Stimulated activated CD4-positive, alpha-beta T cell treated with anti-CD3 and anti-CD28 coated beads, Interleukin-12 subunit alpha, Interleukin-12 subunit beta, amount 100 ng/mL, for 48 hours (primary cell): ENCODE measurements at regions not wholly inside any gene's neighbourhood (a gene's known extent, or its start where the extent isn't known, plus 50 kb on each side); places are given as distances from the start of the nearest gene placed in this dataset.
"Not testable (repeated sequence)": the region's sequence is repeated elsewhere in the genome, so short reads cannot be mapped to it uniquely, and the experiment has no call there.

Experiments
- DNase-seq, 3 donors: peaks; one replicate each; pipeline ENCODE4 v3.0.0-alpha.2; 2020; ENCODE audit warnings: low read depth in 2 of 3, low spot score in 1 of 3

DNA sequence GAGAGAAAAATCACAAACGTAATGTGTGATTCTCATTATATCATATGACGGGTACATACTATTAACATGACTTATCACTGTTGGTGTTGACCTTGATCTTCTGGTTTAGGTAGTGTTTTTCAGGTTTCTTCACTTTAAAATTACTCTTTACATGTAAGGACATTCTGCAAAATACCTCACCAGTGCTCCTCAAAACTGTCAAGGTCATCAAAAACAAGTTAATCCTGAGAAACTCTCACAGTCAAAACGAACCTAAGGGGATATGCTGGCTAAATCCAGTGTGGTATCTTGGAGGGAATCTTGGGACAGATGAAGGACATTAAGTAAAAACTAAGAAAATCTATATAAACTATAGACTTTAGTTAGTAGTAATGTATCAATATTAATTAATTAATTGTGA is 499.8 kb downstream of the IRS1 start:
- no peak for DNase-seq

DNA sequence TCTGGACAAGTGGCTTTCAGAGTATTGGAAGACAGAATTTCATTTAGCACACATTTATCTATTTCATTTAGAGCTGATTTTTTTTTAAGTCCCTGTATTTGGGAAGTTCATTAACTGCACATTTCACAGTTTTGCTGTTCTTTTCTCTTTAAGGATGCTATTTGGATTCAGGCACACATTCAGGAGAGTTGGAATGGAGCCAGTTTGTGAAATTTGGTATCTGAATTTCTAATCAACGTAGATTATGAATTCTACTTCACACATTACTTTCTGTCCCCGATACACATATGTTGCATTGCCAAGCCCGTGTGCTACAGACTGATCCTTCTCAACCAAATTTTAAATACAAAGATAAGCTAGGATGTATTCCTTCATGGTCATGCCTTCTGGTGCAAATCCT is 503.9 kb downstream of the IRS1 start:
- DNase-seq, result no peak

DNA sequence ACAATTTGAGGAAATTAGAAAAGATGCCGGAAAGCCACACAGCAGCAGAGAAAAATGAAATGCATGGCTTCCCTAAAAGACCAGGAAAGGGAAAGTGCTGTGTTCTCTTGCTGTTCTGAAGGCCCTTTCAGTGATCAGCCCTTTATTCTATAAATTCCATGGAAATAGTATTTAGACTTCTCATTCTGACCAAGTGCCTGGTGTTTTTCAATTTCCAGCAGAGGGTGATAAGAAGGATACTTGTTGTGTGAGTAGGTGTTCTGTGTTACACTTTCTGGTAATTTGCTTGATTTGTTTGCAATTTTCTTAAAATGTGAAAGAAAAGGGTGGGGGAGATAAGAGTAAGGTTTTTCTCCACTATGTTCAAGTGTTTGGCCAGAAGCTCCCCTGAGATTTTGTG is 504.5 kb downstream of the IRS1 start:
- DNase-seq, result no peak

DNA sequence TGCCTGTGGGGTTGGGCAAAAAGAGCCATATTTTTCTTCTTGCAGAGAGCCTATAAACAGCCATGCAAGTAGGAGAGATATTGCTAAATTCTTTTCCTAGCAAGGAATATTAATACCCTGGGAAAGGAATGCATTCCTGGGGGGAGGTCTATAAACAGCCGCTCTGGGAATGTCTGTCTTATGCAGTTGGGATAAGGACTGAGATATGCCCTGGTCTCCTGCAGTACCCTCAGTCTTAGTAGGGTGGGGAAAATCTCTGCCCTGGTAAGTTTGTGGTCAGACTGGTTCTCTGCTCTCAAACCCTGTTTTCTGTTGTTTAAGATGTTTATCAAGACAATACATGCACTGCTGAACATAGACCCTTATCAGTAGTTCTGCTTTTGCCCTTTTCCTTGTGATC is 508.3 kb downstream of the IRS1 start:
- DNase-seq, result not testable (repeated sequence)

DNA sequence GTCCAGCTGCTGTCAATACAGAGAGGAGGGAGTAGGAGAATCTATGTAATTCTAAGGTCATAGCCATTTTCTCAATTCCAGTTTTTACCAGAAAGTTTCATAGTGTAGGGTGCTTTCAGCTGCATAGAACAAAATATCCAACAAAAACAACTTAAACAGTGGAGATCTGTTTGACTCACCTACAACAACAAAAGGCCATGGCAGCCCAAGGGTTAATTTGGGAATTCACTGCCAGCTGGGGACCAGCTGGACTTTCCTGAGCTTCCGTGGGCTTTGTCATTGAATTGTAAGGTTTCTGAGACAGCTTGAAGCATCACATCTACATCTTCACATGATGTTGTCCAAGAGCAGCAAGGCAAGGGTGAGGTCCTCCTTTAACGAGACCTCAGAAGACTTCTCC is 512.7 kb downstream of the IRS1 start:
- no peak for DNase-seq

DNA sequence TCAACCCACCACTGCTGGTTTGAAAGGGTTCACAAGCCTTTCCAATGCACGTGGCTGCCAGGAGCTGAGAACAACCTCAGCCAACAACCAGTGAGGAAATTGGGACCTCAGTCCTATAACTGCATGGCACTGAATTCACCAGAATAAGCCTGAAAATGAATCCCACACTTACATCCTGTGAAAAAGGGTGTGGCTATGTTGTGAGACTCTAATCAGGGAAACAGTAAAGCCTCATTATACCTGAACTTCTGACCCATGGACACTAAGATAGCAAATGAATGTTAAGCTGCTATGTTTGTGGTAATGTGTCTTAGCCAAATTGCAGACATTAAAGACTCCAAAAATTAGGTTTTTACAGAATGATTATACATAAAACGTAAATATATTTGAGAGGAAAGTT is 515.8 kb downstream of the IRS1 start:
- DNase-seq, result no peak

DNA sequence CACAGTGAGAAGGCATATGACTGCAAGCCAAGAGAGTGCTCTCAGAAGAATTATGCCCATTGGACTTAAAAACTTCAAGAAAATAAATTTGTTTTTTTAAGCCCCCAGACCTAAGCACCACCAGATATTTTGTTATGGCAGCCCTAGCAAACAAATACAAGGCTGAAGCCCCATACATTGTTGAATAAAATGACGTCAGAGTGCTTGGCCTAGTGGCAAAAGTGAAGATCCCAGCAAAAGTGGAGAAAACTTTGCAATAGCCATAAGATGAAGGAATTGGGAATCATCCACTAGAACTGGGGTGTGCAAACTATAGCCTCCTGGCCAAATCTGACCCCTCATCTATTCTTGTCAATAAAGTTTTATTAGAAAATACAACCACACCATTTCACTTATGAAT is 517.5 kb downstream of the IRS1 start:
- DNase-seq, result no peak

DNA sequence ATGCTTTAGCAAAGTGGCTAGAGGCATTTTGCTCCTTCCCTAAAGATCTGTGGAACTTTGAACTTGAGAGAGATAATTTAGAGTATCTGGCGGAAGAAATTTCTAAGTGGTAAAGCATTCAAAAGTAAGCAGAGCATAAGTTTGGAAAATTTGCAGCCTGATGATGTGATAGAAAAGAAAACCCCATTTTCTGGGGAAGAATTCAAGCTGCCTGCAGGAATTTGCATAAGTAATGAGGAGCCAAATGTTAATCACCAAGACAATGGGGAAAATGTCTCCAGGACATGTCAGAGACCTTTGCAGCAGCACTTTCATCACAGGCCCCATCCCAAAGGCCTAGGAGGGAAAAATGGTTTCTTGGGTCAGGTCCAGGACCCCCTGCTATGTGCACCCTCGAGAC is 519.5 kb downstream of the IRS1 start:
- not testable (repeated sequence) for DNase-seq

DNA sequence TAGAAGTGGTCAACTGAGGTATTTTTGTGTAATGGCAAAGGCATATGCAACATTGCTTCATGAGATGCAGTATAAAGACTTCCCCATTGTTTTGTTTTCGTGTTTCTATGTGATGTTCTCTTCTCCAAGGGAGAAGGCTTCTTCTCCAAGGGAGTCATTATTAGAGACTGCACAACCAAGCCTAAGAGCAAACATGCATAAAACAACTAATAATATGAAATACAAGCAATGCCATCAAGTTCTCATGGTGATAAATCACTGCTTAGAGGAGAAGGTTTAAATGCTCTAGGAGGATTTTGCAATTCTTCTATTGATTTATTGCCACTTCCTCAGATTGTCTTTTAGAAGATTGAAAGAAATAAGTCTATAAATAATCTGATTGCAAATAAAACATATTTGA is 524.4 kb downstream of the IRS1 start:
- DNase-seq, result no peak

DNA sequence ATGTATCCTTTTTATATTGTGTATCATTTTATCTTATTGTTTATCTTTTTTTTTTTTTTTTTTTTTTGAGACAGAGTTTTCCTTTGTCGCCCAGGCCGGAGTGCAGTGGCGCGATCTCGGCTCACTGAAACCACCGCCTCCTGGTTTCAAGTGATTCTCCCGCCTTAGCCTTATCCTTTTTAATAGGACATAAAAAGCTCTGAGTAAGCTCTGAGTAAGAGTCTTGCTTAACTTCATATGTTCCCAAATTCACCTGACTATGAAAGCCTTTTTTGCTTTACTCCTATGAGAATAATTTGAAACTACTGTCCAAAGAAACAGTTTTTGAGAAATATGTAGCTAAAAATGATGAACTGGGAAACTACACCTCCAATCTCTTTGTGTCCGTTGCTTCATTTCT is 525.5 kb downstream of the IRS1 start:
- DNase-seq, result no peak

DNA sequence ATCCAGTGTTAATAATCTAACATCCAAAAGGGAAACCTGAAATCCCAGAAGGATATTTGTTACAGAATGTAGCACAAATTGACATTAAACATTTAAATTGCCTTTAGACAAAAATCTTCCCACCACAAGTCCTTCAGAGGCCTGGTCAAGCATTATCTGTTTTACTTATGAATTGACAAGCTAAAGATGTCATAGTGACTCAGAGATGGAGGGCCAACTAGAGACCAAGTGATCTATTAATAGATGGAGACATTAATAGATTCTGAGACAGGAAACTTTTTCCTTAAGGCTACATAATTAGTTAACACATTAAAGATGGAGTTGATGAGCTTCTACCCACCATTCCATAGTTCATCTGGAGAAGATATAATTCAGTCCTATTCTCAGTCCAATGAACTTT is 526.2 kb downstream of the IRS1 start:
- DNase-seq, result no peak

DNA sequence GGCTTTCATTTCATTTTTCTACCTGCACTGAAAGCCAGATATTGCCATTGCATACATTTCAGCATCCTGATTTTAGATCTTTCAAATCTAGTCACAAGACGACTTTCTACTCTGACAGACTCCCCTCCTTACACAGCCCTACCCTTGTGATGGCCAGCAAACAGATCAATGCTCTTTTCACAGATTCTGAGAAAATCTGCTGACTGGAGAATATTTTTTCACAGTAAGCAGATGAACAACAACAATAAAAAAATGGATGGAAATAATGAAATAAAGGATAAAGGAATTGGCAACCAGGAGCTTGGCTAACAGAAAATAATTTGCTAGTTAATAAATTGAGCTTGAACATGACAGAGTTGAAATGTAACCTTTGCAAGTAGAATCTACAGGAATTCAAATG is 527.2 kb downstream of the IRS1 start:
- DNase-seq, result no peak

DNA sequence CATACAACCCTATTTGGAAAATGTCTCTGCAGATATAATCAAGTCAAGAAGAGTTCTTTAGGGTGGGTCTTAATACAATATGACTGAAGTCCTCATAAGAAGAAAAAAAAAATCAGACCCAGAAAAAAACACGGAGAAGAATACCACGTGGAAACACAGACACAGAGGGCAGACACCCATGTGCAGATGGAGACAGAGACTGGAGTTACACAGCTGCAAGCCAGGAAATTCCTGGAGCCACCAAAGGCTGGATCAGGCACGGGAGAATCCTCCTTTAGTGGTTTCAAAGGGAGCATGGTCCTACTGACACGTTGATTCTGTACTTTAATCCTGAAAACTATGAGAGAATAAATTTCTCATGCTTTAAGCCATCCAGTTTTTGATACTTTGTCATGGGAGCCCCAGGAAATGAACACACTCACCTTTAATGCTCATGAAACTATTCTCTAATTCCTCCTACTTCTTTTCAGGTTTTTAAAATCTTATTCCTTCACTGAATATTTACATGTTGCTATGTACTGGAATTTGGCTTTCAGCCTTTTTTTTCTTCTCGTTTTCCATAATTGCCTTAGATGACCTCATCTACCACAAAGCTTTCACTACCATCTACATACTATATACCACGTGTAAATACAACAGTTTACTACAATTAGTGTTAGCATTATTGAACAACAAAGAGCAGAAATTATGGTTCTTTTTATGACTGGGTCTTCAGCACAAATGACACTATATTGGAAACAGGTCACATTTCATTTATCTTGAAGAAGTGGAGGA is 529.1 kb downstream of the IRS1 start:
- no peak for DNase-seq

DNA sequence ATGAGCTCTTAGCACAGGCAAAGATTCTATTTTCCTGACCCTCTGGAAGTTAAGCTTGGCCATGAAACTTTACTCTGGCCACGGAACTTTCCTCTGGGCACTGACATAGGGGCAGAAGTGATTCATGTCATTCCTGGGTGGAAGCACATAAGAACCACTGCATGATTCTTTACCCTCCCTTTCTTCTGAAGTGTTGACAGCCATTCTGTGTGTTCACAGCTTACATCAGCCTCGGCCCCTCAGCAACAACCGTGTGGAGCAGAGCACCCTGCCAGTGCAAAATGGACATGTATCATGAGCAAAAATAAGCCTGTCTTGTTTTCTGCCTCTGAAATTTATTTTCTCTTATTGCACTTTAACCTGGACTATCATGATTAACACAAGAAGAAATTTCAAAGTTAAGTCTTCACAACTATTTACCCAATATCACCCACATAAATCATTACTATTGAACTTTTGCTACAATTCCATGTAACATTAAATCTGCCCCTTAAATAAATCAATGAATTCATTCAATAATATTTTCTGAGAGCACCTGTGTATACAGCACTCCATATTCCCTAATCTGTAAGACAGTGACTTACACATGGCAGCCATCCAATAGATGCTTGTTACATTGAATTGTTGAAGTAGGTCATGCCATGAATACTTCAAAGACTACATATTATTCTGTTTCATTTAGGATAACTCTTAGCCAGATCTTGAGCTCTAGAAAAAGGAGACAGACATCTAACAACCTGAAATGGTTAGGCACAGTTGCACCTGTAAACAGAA is 531.9 kb downstream of the IRS1 start:
- no peak for DNase-seq

DNA sequence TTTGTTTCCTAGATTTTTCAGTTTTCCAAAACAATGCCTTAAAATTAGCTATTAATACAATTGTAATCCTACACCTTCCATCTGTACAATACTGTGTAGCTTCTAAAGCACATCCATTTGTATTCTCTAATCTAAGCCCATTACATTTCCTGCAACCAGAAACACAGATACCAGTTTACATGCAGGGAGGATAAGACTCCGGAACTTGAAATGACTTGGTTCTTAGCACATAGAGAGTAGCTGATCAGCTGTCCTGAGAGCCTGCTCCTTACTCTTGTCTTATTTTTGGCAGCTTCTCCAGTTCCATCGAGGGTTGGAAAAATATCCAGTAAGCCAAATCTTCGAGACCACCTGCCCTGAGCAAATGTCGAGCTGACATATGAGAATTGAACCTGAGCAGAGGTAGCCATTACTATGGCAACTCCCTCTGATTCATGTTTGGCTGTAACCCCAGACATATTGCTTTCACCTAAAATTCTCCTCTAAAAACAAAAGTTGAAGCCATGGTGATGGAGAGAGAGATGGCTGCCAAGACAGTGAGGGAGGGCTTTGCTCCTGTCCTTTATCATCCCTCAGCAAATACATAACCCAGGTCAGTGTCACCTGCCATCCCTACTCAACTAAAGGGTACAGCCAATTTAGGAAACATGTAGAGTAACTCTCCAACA is 542.8 kb downstream of the IRS1 start:
- no peak for DNase-seq

DNA sequence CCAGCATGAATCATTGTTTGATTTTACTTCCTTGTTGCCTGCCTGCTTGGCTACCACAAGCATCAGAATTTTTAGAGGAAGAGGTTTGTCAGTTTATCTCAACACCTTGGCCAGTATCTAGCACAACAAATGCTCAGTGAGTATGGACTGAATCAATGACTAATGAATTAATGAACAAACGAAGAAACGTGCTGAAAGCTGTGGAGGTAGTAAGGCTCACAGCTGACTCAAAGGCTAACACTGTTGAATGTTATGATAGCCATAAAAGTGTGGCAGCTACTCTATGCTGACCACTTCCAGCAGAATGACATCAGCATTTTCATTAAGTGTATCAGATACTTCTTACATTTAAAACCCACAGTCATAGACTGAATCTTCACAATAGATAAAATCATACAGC is 543.4 kb downstream of the IRS1 start:
- DNase-seq, result no peak

DNA sequence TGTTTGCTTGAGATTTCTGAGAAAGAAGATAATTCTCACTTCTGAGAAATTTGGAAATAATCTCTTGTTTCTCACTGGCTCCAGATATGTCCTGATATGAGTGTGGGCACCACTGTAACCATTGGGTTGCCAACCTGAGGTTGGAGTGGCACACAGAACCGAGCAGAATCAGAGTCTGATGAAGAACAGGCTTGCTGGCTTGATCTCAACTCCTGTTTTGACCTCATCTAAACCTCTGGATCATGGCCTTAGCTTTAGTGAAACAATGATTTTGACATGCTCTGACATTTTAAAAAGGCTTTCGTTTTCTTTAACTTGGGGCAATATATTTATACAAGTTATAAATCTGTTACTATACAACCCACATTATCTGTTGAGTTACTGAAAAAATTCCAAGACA is 548.0 kb downstream of the IRS1 start:
- no peak for DNase-seq

DNA sequence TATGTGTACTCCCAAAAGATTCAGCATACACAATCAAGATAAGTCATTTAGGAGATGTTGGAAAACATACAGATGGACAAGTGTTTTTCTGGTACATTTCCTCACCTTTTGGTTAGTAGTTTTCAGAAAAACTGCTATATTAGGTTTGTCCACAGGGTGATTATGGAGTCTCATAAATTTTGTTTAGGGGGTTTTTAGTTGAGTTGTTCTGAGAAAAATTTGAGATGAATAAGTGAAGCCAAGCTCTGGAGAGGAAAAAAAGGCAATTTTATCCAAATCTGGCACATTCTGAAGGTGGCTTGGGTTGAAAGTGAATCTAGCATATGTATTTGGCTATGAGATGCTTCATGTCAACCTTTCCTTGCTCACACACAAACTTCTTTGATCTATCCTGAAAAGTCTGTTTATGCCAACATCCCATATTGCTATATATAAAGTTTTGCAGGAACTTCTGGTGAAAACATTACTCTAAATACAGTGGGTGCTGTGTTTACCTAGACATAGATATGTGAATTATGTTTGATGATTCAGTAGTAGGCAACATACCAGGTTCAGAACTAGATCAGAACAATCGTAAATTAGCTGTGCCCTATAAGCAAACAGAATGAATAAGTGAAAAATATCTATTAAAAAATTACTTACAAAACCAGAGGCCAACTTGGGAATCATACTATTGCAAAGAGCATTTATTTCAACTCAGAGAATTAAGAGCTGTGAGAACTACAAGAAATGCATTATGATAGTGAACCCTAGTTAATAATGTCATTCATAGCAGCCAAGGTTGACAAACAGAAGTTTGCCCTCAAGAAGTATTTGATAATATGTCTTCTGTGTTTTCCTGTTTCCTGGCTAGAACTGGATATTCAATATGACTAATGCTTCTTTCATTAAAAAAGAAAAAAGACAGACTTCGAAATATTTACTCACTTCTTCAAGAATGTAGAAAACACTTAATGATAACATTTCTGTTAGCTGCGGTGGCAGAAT is 552.0 kb downstream of the IRS1 start:
- DNase-seq, result no peak

DNA sequence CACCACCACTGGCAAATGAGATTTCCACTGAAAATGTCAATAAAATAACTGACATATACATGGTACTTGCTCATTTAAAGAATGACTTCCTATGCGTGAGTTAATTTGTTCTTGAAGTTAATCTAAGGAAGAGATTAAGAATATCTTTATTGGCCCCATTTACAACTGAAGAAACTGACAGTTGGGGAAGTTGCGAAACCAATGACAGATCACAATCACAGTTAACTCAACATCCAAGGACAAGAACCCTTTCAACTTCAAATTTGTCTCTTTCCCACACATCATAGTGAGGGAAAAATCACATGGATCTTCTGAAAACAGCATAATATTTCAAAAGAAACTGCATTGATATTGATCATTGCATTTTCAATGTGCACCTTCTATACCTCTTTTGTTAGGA is 565.4 kb downstream of the IRS1 start:
- no peak for DNase-seq

DNA sequence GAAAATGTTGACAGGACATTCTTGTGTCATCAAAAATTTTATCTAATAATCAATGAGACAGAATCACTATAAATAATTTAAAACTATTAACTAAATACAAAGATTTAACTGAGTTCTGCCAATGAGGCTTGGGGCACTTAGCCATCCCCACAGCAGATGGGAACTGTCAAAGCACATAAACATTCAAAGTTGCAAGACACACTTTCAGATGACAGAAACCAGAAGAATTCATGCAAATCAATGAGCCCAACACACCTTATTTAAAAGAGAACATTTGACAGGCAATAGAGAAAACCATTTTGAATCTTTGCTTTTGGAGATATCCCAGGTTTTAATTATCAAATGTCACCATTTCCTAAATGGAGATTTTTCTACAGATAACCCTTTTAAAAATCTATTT is 566.2 kb downstream of the IRS1 start:
- DNase-seq, result no peak

DNA sequence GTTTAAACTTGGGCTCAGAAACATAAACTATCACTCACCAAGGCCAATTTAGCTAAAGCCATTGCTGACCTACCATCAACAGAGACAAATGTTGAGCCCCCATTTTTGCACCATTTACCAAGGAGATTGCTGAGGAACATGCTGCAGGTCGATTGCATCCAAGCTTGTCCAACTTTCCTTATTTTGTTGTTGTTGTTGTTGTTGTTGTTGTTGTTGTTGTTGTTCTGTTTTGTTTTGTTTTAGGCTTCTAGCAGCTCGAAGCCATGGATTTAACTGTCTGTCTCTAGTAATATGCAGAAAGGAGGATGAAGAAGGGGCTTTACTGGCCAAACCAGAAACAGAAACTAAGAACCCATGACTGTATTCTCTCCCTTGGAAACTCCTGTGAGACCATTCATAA is 571.5 kb downstream of the IRS1 start:
- no peak for DNase-seq
